K562 (cell line): ENCODE measurements at regions not wholly inside any gene's neighbourhood (a gene's known extent, or its start where the extent isn't known, plus 50 kb on each side); places are given as distances from the start of the nearest gene placed in this dataset.

ENCODE experiments used
- ATAC-seq: fragments of 200-7000 bp; cut with Tn5 transposase; 3 replicates; pipeline ENCODE4 v1.9.1; 2020; ENCODE audit warnings: moderate library complexity
- BruUV-seq: library from RNA; stranded (reverse); fragments of 400-500 nt; replicated peaks from 2 replicates; lab custom pipeline; 2021; lab: Mats Ljungman, UMichigan
- CTCF ChIA-PET: fragments of 300-600 bp; formaldehyde crosslinking; extraction: SDS; loops from one replicate; lab custom pipeline; 2021; ENCODE audit warnings: low intra/inter-chr PET ratio; lab: Yijun Ruan, JAX
- POLR2A ChIA-PET: fragments of 300-600, 350-650 bp; sonication (Branson Sonifier 250); formaldehyde crosslinking; extraction: SDS; loops from one replicate; lab custom pipeline; 2021; ENCODE audit warnings: antibody characterized with exemption, inconsistent platforms; lab: Yijun Ruan, JAX
- DNase-seq, 4 experiments: peaks; one replicate each; pipeline versions ENCODE4 v3.0.0 to v3.0.0-alpha.2; 2011 to 2018; ENCODE audit warnings: low spot score in 3 of 4, mixed read lengths in 3 of 4; ENCODE audit errors: extremely low read depth in 1 of 4
- FAIRE-seq: peaks from 2 replicates; lab custom pipeline; 2011; peaks lifted over from hg19 to GRCh38; lab: Jason Lieb, UNC
- H2AFZ ChIP-seq: 2 replicates; pipeline ENCODE4 v1.6.0; 2011; ENCODE audit warnings: low read depth, low read length, control low read depth, inconsistent platforms
- H3K27ac ChIP-seq: fragments of 200-600 bp; 3 replicates; pipeline ENCODE4 v1.8.0; 2011; ENCODE audit warnings: low read depth, mild to moderate bottlenecking, control low read depth, inconsistent platforms, low read length, moderate library complexity, mixed read lengths; ENCODE audit errors: extremely low read depth
- H3K27me3 ChIP-seq, 2 experiments: fragments of 300-600 bp in 1 of 2; 2 replicates in 1 of 2; 3 replicates in 1 of 2; pipeline versions ENCODE4 v1.6.0 to v1.8.0; 2011; ENCODE audit warnings: inconsistent platforms in 2 of 2, low read length in 2 of 2, mild to moderate bottlenecking in 1 of 2, mixed read lengths in 1 of 2, moderate library complexity in 1 of 2; ENCODE audit not compliant: control insufficient read depth in 2 of 2, insufficient read depth in 2 of 2
- H3K36me3 ChIP-seq: fragments of 300-600 bp; 3 replicates; pipeline ENCODE4 v1.8.0; 2011; ENCODE audit warnings: mild to moderate bottlenecking, low read length, inconsistent platforms; ENCODE audit not compliant: control insufficient read depth, insufficient read depth
- H3K4me1 ChIP-seq, 2 experiments: fragments of 200-600 bp in 1 of 2; replicated peaks in 1 of 2; 2 replicates in 1 of 2; 3 replicates in 1 of 2; pipeline versions ENCODE4 v1.5.1 to v1.8.0; 2011; ENCODE audit warnings: inconsistent platforms in 2 of 2, low read length in 2 of 2, mild to moderate bottlenecking in 1 of 2, mixed read lengths in 1 of 2, moderate library complexity in 1 of 2; ENCODE audit not compliant: control insufficient read depth in 2 of 2, insufficient read depth in 2 of 2
- H3K4me2 ChIP-seq: 2 replicates; pipeline ENCODE4 v1.6.1; 2011; ENCODE audit warnings: low read length, control low read depth, inconsistent platforms, mixed read lengths; ENCODE audit not compliant: insufficient read depth
- H3K4me3 ChIP-seq: fragments of 200-600 bp; sonication (generic), shearing (Covaris generic); 2 replicates; pipeline ENCODE4 v1.5.1; 2016; ENCODE audit warnings: control low read depth, inconsistent platforms
- H3K79me2 ChIP-seq: fragments of 200-600 bp; 3 replicates; pipeline ENCODE4 v1.8.0; 2011; ENCODE audit warnings: low read length, inconsistent platforms; ENCODE audit not compliant: control insufficient read depth, insufficient read depth
- H3K9ac ChIP-seq, 2 experiments: 2 replicates each; pipeline versions ENCODE4 v1.6.0 to v1.6.1; 2011; ENCODE audit warnings: low read depth in 2 of 2, low read length in 2 of 2, control low read depth in 1 of 2, inconsistent platforms in 1 of 2, mild to moderate bottlenecking in 1 of 2, mixed read lengths in 1 of 2; ENCODE audit not compliant: insufficient read depth in 1 of 2
- H3K9me1 ChIP-seq: one replicate; pipeline ENCODE4 v1.6.0; 2011; ENCODE audit warnings: inconsistent platforms, mild to moderate bottlenecking, low read length, moderate library complexity; ENCODE audit not compliant: control insufficient read depth, insufficient read depth
- H3K9me3 ChIP-seq: replicated peaks from 2 replicates; pipeline ENCODE4 v1.5.1; 2011; ENCODE audit warnings: low read depth, low read length, inconsistent platforms; ENCODE audit not compliant: control insufficient read depth, insufficient read depth
- H4K20me1 ChIP-seq: replicated peaks from 2 replicates; pipeline ENCODE4 v1.6.1; 2011; ENCODE audit warnings: low read length, inconsistent platforms, mixed read lengths; ENCODE audit not compliant: control insufficient read depth, insufficient read depth
- CEBPG ChIP-seq, 3 experiments: fragments of 200-800 bp in 1 of 3; sonication (Bioruptor generic) in 1 of 3; sonication (generic) in 1 of 3; formaldehyde crosslinking in 1 of 3; IDR thresholded peaks in 2 of 3; conservative IDR thresholded peaks in 1 of 3; 2 replicates each; pipeline versions ENCODE4 v1.6.1 to v1.8.0; 2016 to 2022; ENCODE audit warnings: missing compliant biosample characterization in 2 of 3, missing genetic modification characterization in 2 of 3, mild to moderate bottlenecking in 1 of 3, missing genetic modification reagents in 1 of 3
- CHD2 ChIP-seq: IDR thresholded peaks from 2 replicates; pipeline ENCODE4 v1.6.1; 2011; ENCODE audit warnings: low read depth, low read length
- HDAC1 ChIP-seq, 2 experiments: fragments of 450-650 bp; IDR thresholded peaks; 2 replicates each; pipeline ENCODE4 v1.6.1; 2016 to 2017; ENCODE audit warnings: inconsistent platforms in 1 of 2, mild to moderate bottlenecking in 1 of 2, moderate library complexity in 1 of 2
- KLF1 ChIP-seq: fragments of 450-650 bp; IDR thresholded peaks from 2 replicates; pipeline ENCODE4 v1.6.1; 2016; ENCODE audit warnings: missing genetic modification characterization, missing compliant biosample characterization
- whole genome bisulfite sequencing: fragments of 100-300 bp; shearing (Covaris generic); methylation state at CpG from one replicate; pipeline ENCODE4 v1.1.6; 2016; ENCODE audit warnings: low coverage, mixed read lengths; ENCODE audit not compliant: insufficient coverage; ENCODE audit errors: missing lambda C conversion rate; 5-methylcytosine and 5-hydroxymethylcytosine counted together
- in situ Hi-C: fragments of 300-500 bp; cut with MboI; formaldehyde crosslinking; loops from 4 replicates; pipeline ENCODE4 v1.15.0; 2018; ENCODE audit warnings: inconsistent platforms, mixed read lengths
- intact Hi-C: fragments of 100-400 bp; cut with micrococcal nuclease; formaldehyde crosslinking; loops from 2 replicates; pipeline ENCODE4 v1.14.2; 2022
- TF ChIP-seq, protein P1 (sequence below): fragments of 250-450 bp; sonication (Bioruptor Pico); IDR thresholded peaks from 2 replicates; pipeline ENCODE4 v1.6.1; 2021; ENCODE audit warnings: mild to moderate bottlenecking
- TF ChIP-seq, protein P2 (sequence below), 3 experiments: fragments of 200-800 bp in 1 of 3; sonication (Bioruptor generic) in 1 of 3; sonication (generic) in 1 of 3; formaldehyde crosslinking in 1 of 3; IDR thresholded peaks; 2 replicates each; pipeline versions ENCODE4 v1.6.1 to v1.8.0; 2016 to 2022; ENCODE audit warnings: mild to moderate bottlenecking in 2 of 3, missing compliant biosample characterization in 2 of 3, missing genetic modification characterization in 2 of 3, missing genetic modification reagents in 1 of 3

DNA sequence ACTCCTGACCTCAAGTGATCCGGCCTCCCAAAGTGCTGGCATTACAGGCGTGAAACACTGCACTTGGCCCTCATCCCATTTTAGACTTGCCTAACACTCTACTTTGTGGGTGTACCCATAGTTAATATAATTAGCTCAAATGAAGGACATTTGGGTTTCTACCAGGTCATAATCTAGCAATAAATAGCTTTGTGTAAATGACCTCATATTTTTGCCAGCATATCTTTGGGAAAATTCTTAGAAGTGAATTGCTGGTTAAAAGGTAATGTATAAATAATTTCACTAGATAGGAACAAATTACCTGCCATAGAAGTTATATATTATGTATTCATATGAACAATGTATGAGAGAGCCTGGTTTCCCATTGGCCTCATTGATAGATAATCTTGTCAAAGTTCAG lies 206.0 kb downstream of the DIPK2A start:
- H3K9me1 ChIP-seq: no peaks in the 10 kb centered on the region
- intact Hi-C loops: no loop called here
- in situ Hi-C loops: no loop called here
- POLR2A ChIA-PET: no interaction called here
- TF ChIP-seq, protein P1, sequence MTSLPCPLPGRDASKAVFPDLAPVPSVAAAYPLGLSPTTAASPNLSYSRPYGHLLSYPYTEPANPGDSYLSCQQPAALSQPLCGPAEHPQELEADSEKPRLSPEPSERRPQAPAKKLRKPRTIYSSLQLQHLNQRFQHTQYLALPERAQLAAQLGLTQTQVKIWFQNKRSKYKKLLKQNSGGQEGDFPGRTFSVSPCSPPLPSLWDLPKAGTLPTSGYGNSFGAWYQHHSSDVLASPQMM (CRISPR knock-in tag): no peak
- TF ChIP-seq HDAC1 (IDR thresholded peaks at IDR 0.05) (no peak), CHD2 (no peak)
- TF ChIP-seq, protein P2, sequence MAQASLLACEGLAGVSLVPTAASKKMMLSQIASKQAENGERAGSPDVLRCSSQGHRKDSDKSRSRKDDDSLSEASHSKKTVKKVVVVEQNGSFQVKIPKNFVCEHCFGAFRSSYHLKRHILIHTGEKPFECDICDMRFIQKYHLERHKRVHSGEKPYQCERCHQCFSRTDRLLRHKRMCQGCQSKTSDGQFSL (CRISPR knock-in tag; IDR thresholded peaks at IDR 0.05): no peak
- TF ChIP-seq, protein P2 (tag; IDR thresholded peaks at IDR 0.05): no peak
- TF ChIP-seq, all 486 proteins: peak for 0
- Histone ChIP-seq H3K36me3 (no peaks in the 10 kb centered on the region), H3K4me3 (no peak overlapping the region), H3K27me3 (no peaks in the 10 kb centered on the region), H3K4me2 (no peak overlapping the region), H3K9ac (no peak overlapping the region), H3K79me2 (no peaks in the 10 kb centered on the region), H2AFZ (no peak overlapping the region), H3K4me1 (no peaks in the 10 kb centered on the region), H4K20me1 (no peaks in the 10 kb centered on the region), H3K27ac (no peak overlapping the region), H3K9me3 (no peaks in the 10 kb centered on the region)
- DNase-seq (no peak), ATAC-seq (no peak), FAIRE-seq (no peak)
- BruUV-seq: no TSS peak
- 4% methylated on average over 2 of the region's 2 CpGs for WGBS
- CTCF ChIA-PET: no interaction called here

DNA sequence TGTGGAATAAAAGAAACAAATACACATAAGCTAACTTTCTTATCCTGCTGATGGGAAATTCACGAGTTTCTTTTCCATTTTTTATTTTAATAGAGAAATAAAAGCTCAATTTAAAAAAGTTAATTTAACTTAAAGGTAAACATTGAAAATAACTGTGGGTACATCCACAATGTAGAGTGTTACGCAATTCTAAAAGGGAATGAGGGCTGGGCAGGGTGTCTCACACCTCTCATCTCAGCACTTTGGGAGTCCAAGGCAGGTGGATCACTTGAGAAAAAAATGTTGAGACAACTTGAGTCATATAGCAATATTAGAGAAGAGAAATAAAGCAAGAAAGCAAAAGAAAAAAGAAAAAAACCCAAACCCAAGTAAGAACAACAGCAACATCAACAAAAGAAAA lies 207.0 kb downstream of the DIPK2A start:
- Histone ChIP-seq H3K79me2 (no peaks in the 10 kb centered on the region), H3K9me3 (no peaks in the 10 kb centered on the region), H3K27ac (no peak overlapping the region), H3K36me3 (no peaks in the 10 kb centered on the region), H3K9ac (no peak overlapping the region), H3K4me3 (no peak overlapping the region), H4K20me1 (no peaks in the 10 kb centered on the region), H3K4me2 (no peak overlapping the region), H3K27me3 (no peaks in the 10 kb centered on the region), H3K9me1 (no peaks in the 10 kb centered on the region), H3K4me1 (no peaks in the 10 kb centered on the region), H2AFZ (no peak overlapping the region)
- 10% methylated on average over 2 of the region's 2 CpGs for WGBS
- ChIA-PET CTCF (no interaction called here), POLR2A (no interaction called here)
- no TSS peak for BruUV-seq
- intact Hi-C loops: no loop called here
- in situ Hi-C loops: no loop called here
- TF ChIP-seq CEBPG (CRISPR knock-in tag; IDR thresholded peaks at IDR 0.05): no peak
- TF ChIP-seq CEBPG (tag; conservative IDR thresholded peaks at IDR 0.05 in 1 of 2, IDR thresholded peaks at IDR 0.05 in 1 of 2): peak in 1 of 2 experiments; percentile 65; a peak in 2 of 4 replicates
- TF ChIP-seq KLF1: no peak
- DNase-seq: no peak
- ATAC-seq: no peak
- no peak for FAIRE-seq
